Embryonic facial prominence (tissue), 1 donor: ENCODE measurements at regions not wholly inside any gene's neighbourhood (a gene's known extent, or its start where the extent isn't known, plus 50 kb on each side); places are given as distances from the start of the nearest gene placed in this dataset.

Source experiments
- DNase-seq: peaks from one replicate; pipeline ENCODE4 v3.0.0-alpha.2; 2016; ENCODE audit errors: extremely low spot score

GRCh38 chr1:106846656-106847055, 209.8 kb upstream of the PRMT6 start:
- DNase-seq: no peak

- DNase-seq: no peak
These were observed 195.4 kb upstream of the PRMT6 start for GRCh38 chr1:106861110-106861509.

- no peak for DNase-seq
These were observed 187.6 kb upstream of the PRMT6 start for GRCh38 chr1:106868828-106869227.

- no peak for DNase-seq
These were observed 180.9 kb upstream of the PRMT6 start for GRCh38 chr1:106875622-106876021.

GRCh38 chr1:106876384-106876783, 180.1 kb upstream of the PRMT6 start:
- DNase-seq: no peak

- DNase-seq: no peak
These were observed 176.9 kb upstream of the PRMT6 start for GRCh38 chr1:106879538-106879937.

DNA sequence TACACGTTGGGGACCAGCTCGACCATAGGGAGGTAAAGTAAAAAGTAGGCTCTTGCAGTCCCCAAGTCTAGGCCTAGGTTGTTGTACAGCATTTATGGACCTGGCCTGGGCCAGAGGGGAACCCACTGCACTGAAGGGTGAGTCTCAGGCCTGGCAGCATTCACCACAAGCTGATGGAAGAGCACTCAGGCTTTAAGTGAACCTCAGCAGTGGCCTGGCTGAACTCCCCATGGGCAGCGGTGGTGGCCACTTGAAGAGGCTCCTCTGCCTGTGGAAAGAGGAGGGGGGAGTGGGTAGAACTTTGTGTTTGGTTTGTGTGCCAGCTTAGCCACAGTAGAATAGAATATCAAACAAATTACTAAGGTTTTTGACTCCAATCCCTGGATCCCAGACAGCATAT, 176.2 kb upstream of the PRMT6 start:
- DNase-seq: no peak

GRCh38 chr1:106883208-106883607, 173.3 kb upstream of the PRMT6 start:
- no peak for DNase-seq

- DNase-seq: no peak
These were observed 167.4 kb upstream of the PRMT6 start for GRCh38 chr1:106889059-106889458.

GRCh38 chr1:106889583-106889982, 166.9 kb upstream of the PRMT6 start:
- DNase-seq: no peak

GRCh38 chr1:106897976-106898375, 158.5 kb upstream of the PRMT6 start:
- DNase-seq: no peak

- DNase-seq: no peak
These were observed 156.8 kb upstream of the PRMT6 start for GRCh38 chr1:106899644-106900043.

DNA sequence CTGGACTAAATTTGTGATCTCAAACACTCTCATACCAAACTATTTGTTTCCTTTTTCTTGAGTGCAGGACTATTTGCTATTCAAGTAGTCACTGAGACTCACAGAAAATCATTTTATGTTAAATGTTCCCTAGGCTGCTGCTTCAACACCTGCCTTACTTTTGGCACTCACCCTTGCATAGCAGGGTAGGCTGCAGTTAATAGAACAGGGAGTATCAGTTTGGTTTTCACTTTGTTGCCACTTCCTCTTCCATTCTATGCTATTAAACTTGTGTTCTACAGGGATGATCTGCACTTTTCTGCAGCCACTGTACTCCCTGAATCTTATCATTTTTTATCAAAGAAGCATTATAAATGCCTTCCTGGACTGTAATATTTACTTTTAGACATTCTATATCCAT, 148.7 kb upstream of the PRMT6 start:
- DNase-seq: no peak

DNA sequence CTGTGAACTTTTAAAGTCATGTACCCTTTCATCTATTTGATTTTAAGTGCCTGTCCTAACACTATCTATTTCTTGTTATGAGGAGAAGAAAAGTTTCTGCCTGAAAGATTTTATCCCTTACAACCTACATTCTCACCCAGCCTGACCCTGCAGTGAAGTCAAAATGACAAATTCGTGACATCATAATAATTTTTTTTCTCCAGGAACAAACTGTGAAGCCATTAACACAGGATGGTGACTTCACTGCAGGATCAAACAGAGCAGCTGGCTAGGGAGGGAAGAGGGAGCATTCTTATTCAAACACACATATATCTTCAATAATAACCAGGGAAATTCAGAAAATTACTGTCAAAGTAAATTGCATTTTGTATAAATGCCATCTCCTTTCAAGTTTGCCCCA, 147.8 kb upstream of the PRMT6 start:
- DNase-seq: no peak

DNA sequence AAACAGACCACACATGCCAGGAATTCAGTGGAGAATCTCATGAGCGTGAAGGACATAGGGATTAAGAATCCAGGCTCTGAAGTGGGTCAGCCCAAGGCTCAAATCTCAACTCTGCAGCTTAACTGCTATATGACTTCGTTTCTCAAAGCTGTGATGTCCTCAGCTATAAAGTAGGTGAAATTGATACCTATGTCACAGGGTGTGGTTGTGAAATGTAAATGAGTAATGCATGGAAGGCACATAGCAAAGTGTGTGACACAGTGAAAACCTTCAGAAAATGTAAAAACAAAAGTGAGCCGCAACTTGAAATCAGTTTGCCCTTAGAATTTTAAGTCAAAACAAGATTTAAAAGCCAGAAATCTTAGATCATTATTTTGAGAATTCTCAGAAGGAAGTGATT, 145.7 kb upstream of the PRMT6 start:
- DNase-seq: no peak

- no peak for DNase-seq
These were observed 144.3 kb upstream of the PRMT6 start for GRCh38 chr1:106912131-106912530.

DNA sequence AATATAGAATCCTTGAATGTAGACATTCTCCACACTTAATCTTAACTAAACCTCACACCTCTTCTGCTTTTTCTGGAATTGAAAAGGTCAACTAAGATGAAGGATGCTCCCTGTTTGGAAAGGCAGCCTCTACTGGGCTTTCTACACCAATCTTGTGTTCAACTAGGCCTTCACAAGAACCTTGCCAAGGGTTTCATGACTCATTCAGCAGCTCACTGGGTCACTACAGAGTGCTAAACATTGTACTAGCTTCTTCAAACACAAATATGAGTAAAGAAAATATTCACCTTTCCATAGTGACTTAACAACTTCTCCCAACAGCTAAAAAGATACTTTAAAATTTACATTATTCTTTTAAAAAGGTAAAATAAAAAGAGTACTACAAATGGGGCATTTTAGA, 135.3 kb upstream of the PRMT6 start:
- no peak for DNase-seq

GRCh38 chr1:106924360-106924759, 132.1 kb upstream of the PRMT6 start:
- no peak for DNase-seq

- no peak for DNase-seq
These were observed 130.7 kb upstream of the PRMT6 start for GRCh38 chr1:106925750-106926149.

DNA sequence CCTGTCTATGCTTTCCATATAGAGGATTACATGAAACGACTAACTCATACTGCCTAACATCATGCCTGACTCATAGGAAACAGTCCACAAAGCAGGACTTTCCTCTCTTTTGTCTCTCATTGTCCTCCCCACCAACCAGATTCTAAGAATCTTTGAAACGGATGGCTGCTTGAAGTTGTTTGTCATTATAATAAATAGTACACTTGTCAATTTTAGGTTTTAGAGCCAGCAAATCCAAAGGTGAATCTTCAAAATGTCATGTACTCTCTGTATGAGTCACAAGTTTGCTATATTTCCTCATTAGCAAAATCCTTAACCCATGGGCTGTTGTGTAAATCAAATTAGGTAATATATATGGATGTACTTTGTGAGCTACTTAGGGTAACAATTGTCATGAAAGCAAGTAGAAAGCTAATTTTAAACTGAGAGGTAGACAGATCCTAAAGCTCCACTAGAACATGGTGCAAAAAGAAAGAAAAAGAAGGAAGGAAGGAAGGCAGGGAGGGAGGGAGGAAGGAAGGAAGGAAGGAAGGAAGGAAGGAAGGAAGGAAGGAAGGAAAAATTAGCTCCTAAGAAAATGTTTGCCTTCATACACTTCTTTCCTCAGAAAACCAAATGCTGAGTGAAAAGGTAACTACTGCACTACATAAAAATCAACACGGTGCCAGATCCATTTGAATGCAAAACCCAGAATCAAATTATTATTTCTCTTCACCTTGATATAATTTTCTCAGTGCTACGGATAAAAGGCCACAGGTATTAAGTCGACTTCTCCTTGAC, 129.5 kb upstream of the PRMT6 start:
- DNase-seq: no peak

- no peak for DNase-seq
These were observed 119.4 kb upstream of the PRMT6 start for GRCh38 chr1:106937104-106937503.

DNA sequence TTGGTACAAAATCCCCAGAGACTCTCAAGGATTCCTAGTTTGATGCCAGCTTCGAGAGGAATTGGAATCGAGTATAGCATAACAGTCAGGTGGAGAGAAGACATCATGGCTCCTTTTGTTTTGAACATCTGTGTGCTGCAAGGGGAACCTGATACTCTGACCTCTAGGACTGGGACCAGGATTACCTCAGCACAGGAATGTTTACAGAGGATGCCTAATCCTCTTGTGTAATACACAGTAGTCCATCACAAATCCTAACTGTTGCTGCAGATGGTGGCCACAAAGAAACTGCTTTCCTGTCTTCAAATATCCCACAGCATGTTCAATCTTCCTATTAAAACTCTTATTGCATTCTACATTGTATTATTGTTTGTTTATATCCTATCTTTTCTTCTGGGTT, 111.8 kb upstream of the PRMT6 start:
- DNase-seq: no peak

DNA sequence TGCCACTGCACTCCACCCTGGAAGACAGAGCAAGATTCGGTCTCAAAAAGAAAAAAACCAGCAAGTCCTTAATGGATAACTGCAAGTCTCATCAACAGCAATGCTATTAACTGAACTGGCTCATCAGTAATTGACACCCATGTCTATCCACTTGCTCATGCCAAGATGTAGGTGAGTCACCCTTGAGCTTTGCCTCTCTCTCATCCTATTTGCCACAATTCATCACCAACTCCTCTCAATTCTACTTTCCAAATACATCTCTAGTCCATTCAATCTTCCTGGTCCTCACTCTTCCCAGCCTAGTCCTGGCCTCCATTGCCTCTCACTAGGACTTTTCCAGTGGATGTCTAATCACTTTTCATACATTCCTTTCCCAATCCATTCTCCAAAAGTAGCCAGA, 103.7 kb upstream of the PRMT6 start:
- no peak for DNase-seq

- DNase-seq: no peak
These were observed 101.7 kb upstream of the PRMT6 start for GRCh38 chr1:106954661-106955229.
